ENCODE measurements at regions not wholly inside any gene's neighbourhood (a gene's known extent, or its start where the extent isn't known, plus 50 kb on each side); places are given as distances from the start of the nearest gene placed in this dataset.

DNA sequence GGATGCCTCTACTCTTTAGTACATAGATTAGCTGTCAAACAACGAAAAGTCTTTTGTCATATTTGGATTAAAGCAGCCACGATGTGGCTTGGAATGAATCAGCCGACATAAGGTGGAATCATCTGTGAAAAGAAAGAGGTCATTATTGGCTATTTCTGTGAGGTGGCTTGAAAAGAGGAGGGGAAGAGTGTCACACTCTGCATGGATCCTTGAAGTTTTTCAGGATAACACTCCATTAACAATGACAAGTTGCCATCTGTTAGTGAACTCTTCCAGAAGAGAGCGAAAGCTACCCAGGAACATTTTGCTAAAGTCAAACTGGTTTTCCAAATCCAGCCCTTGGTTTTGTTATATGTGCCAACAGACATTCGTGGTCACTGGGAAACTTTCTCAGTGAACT, 1604.8 kb downstream of the OLFM4 start:
- CTCF ChIA-PET, result no interaction called here
- TF ChIP-seq LEF1 (IDR thresholded peaks at IDR 0.05; ENCODE audit: borderline replicate concordance) (no peak), L3MBTL2 (conservative IDR thresholded peaks at IDR 0.05) (no peak), CTBP1 (IDR thresholded peaks at IDR 0.05; ENCODE audit: borderline replicate concordance) (no peak), SP1 (IDR thresholded peaks at IDR 0.05) (no peak), FOXM1 (IDR thresholded peaks at IDR 0.05; ENCODE audit: borderline replicate concordance) (no peak), FOXK2 (IDR thresholded peaks at IDR 0.05) (no peak), FOXA1 (IDR thresholded peaks at IDR 0.05) (no peak), SUZ12 (IDR thresholded peaks at IDR 0.05) (no peak), TARDBP (IDR thresholded peaks at IDR 0.05) (no peak)
- TF ChIP-seq, protein P1, sequence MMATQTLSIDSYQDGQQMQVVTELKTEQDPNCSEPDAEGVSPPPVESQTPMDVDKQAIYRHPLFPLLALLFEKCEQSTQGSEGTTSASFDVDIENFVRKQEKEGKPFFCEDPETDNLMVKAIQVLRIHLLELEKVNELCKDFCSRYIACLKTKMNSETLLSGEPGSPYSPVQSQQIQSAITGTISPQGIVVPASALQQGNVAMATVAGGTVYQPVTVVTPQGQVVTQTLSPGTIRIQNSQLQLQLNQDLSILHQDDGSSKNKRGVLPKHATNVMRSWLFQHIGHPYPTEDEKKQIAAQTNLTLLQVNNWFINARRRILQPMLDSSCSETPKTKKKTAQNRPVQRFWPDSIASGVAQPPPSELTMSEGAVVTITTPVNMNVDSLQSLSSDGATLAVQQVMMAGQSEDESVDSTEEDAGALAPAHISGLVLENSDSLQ (IDR thresholded peaks at IDR 0.05), result no peak

DNA sequence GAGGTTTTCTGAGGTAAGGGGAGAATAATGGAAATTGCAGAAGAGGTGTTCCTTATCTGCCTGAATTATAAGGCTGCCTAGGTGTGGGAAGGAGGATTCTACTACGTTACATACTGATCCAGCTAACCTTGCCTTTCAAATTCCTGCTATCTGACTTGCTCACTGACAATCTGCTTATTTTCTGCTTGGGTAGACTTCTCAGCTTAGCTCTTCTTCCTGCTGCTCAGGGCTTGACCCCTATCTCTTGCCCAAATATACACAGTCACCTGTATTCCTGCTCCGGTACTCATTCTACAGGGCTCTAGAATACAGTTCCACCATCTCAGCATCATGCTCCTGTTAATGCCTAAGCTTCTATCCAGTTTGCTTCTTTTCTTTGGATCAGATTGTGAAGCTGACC, 1607.6 kb downstream of the OLFM4 start:
- ChIA-PET POLR2A (no interaction called here), CTCF (interaction anchor here (0.6 kb wide), 1 partner anchor 609 kb away, joined by 3 read pairs; no protein-coding TSS in a partner anchor)

More for the DNA sequence above, 1604.8 kb downstream of the OLFM4 start:
- POLR2A ChIA-PET, result no interaction called here
- DNase-seq (ENCODE audit: extremely low spot score), result no peak

DNA sequence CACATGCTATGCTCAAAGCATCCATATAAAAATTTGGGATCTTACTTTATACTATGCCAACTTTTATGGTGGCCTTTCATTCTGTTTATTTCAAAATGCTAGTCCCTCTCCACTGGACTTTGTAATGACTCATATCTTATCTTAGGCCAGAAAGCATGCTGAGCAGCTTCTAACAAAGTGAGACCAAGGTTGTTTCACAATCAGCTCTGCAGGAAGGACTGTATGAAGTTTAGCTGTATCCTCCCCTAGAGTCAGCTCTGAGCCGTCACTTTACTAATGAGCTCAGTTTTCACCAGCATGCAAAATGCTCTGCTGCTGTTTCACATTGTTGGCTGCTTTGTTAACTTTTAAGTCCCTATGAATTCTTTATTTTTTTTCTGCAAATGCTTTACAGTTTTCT, 1608.8 kb downstream of the OLFM4 start:
- ChIA-PET POLR2A (no interaction called here), CTCF (no interaction called here)
- DNase-seq (ENCODE audit: extremely low spot score), result peak; percentile 63
- 0 out of 2 replicates have a peak, but pooled peaks have one; percentile 15 for TF ChIP-seq CTBP1 (IDR thresholded peaks at IDR 0.05; ENCODE audit: borderline replicate concordance)
- no peak for TF ChIP-seq HDGF (IDR thresholded peaks at IDR 0.05; ENCODE audit: borderline replicate concordance)

More for the DNA sequence above, 1607.6 kb downstream of the OLFM4 start:
- no peak for DNase-seq (ENCODE audit: extremely low spot score)
- TF ChIP-seq ARNT (IDR thresholded peaks at IDR 0.05) (no peak), SP1 (IDR thresholded peaks at IDR 0.05) (no peak), ZNF384 (IDR thresholded peaks at IDR 0.05) (no peak)

DNA sequence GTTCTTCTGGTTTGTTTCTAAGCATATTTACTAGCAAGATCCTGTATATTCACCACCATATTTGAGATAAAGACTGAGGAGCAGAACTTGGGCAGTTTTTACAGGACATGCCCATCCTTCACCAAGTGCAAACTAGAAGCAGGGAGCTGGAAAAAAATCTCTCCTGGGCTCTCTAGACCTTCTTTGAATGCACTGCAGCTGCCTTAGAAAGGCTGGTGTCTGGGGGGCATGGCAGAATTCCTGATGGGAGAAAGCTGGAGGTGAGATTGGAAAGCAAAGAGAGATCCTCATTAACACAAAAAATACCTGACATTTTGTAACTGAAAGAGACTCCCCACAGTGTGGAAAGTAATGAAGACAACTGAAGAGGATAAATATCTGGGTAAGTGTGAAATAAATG, 1612.1 kb downstream of the OLFM4 start:
- DNase-seq (ENCODE audit: extremely low spot score), result no peak
- ChIA-PET POLR2A (no interaction called here), CTCF (no interaction called here)
- no peak for TF ChIP-seq ELF4 (IDR thresholded peaks at IDR 0.05)
- TF ChIP-seq ZNF384 (IDR thresholded peaks at IDR 0.05), result no peak
- no peak for TF ChIP-seq FOXM1 (IDR thresholded peaks at IDR 0.05; ENCODE audit: borderline replicate concordance)
- no peak for TF ChIP-seq CTBP1 (IDR thresholded peaks at IDR 0.05; ENCODE audit: borderline replicate concordance)
- TF ChIP-seq HDGF (IDR thresholded peaks at IDR 0.05; ENCODE audit: borderline replicate concordance), result no peak
- no peak for TF ChIP-seq LEF1 (IDR thresholded peaks at IDR 0.05; ENCODE audit: borderline replicate concordance)
- TF ChIP-seq L3MBTL2 (conservative IDR thresholded peaks at IDR 0.05), result no peak
- no peak for TF ChIP-seq TARDBP (IDR thresholded peaks at IDR 0.05)
- TF ChIP-seq, protein P1 (IDR thresholded peaks at IDR 0.05), result no peak

DNA sequence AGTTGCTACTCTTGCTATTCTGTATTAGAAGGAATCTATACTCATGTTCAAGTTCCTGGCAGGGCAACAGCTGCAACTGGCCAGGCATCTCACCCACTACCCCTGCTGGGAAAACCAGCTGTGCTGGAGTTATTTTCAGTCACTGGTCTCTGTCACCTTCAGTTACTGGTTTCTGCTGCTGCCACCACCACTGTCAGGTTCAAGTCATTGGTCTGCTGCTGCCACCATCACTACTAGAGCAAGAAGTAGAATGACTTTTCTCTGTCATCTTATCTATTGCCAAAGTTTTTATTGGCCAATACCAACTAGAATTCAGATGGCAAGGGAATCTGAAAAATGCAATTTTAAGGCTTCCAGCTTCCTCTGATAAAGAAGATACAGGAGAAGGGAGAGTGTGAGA, 1615.2 kb downstream of the OLFM4 start:
- TF ChIP-seq BHLHE40 (IDR thresholded peaks at IDR 0.05; ENCODE audit: borderline replicate concordance) (no peak), NFRKB (IDR thresholded peaks at IDR 0.05) (no peak), ELF4 (IDR thresholded peaks at IDR 0.05) (no peak), HDGF (IDR thresholded peaks at IDR 0.05; ENCODE audit: borderline replicate concordance) (no peak), FOXM1 (IDR thresholded peaks at IDR 0.05; ENCODE audit: borderline replicate concordance) (no peak), ZNF384 (IDR thresholded peaks at IDR 0.05) (no peak), CTBP1 (IDR thresholded peaks at IDR 0.05; ENCODE audit: borderline replicate concordance) (no peak), TARDBP (IDR thresholded peaks at IDR 0.05) (no peak), FOXK2 (IDR thresholded peaks at IDR 0.05) (no peak)
- ChIA-PET CTCF (no interaction called here), POLR2A (no interaction called here)
- no peak for DNase-seq (ENCODE audit: extremely low spot score)

DNA sequence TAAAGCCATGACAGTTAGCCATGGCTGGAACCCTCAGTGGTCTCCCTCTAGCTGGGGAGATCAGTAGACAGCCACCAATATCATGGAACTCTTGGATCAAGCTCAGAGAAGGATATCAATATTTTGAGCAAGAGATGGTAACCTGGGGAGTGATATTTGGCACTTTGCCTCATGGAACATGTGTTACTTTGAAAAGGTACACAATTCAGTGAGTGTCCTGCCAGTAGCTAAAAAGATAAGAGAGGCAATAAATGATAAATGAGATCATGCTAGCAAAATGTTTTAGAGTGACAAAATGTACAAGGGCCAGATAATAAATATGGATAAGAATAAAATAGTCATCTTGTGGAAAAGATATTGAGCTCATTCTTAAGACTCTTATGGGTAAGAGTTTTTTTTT, 1618.7 kb downstream of the OLFM4 start:
- no peak for DNase-seq (ENCODE audit: extremely low spot score)
- no peak for TF ChIP-seq L3MBTL2 (conservative IDR thresholded peaks at IDR 0.05)
- TF ChIP-seq ELF4 (IDR thresholded peaks at IDR 0.05), result no peak
- TF ChIP-seq BHLHE40 (IDR thresholded peaks at IDR 0.05; ENCODE audit: borderline replicate concordance), result no peak
- no peak for TF ChIP-seq ZNF384 (IDR thresholded peaks at IDR 0.05)
- TF ChIP-seq, protein P1 (IDR thresholded peaks at IDR 0.05), result no peak
- TF ChIP-seq FOXA1 (IDR thresholded peaks at IDR 0.05), result no peak
- no peak for TF ChIP-seq TARDBP (IDR thresholded peaks at IDR 0.05)
- TF ChIP-seq SUZ12 (IDR thresholded peaks at IDR 0.05), result no peak
- TF ChIP-seq FOXK2 (IDR thresholded peaks at IDR 0.05), result no peak
- TF ChIP-seq SP1 (IDR thresholded peaks at IDR 0.05), result no peak
- TF ChIP-seq ARNT (IDR thresholded peaks at IDR 0.05), result no peak
- TF ChIP-seq CTBP1 (IDR thresholded peaks at IDR 0.05; ENCODE audit: borderline replicate concordance), result no peak
- no peak for TF ChIP-seq NFRKB (IDR thresholded peaks at IDR 0.05)
- TF ChIP-seq LEF1 (IDR thresholded peaks at IDR 0.05; ENCODE audit: borderline replicate concordance), result no peak
- no peak for TF ChIP-seq FOXM1 (IDR thresholded peaks at IDR 0.05; ENCODE audit: borderline replicate concordance)
- no peak for TF ChIP-seq HDGF (IDR thresholded peaks at IDR 0.05; ENCODE audit: borderline replicate concordance)
- ChIA-PET POLR2A (no interaction called here), CTCF (interaction anchor here (0.6 kb wide), 1 partner anchor 564 kb away, joined by 3 read pairs; no protein-coding TSS in a partner anchor)

DNA sequence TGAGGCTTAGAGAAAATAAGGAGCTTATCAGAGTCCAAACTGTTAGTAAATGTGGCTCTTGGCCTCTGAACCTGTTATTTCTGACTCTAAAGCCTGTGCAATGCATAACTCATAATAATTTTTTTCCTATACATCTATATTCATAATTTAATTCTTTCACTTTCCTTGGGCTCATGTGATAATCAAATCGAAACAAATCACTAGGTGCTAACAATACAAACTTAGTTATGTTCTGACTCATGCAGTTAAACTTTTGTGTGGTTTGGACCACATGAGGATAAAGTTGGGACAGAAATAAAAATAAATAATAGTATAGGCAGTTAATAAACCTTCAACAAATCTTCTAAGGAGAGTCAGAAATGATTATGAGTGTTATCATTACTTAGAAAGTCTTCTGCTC, 1629.0 kb downstream of the OLFM4 start:
- no peak for TF ChIP-seq BHLHE40 (IDR thresholded peaks at IDR 0.05; ENCODE audit: borderline replicate concordance)
- TF ChIP-seq, protein P1 (IDR thresholded peaks at IDR 0.05), result no peak
- TF ChIP-seq SUZ12 (IDR thresholded peaks at IDR 0.05), result no peak
- TF ChIP-seq ARNT (IDR thresholded peaks at IDR 0.05), result no peak
- no peak for TF ChIP-seq HDGF (IDR thresholded peaks at IDR 0.05; ENCODE audit: borderline replicate concordance)
- TF ChIP-seq FOXK2 (IDR thresholded peaks at IDR 0.05), result no peak
- TF ChIP-seq SP1 (IDR thresholded peaks at IDR 0.05), result no peak
- TF ChIP-seq LEF1 (IDR thresholded peaks at IDR 0.05; ENCODE audit: borderline replicate concordance), result no peak
- TF ChIP-seq FOXA1 (IDR thresholded peaks at IDR 0.05), result no peak
- ChIA-PET POLR2A (no interaction called here), CTCF (no interaction called here)
- DNase-seq (ENCODE audit: extremely low spot score), result no peak
